ENCODE measurements at regions not wholly inside any gene's neighbourhood (a gene's known extent, or its start where the extent isn't known, plus 50 kb on each side); places are given as distances from the start of the nearest gene placed in this dataset.

DNA sequence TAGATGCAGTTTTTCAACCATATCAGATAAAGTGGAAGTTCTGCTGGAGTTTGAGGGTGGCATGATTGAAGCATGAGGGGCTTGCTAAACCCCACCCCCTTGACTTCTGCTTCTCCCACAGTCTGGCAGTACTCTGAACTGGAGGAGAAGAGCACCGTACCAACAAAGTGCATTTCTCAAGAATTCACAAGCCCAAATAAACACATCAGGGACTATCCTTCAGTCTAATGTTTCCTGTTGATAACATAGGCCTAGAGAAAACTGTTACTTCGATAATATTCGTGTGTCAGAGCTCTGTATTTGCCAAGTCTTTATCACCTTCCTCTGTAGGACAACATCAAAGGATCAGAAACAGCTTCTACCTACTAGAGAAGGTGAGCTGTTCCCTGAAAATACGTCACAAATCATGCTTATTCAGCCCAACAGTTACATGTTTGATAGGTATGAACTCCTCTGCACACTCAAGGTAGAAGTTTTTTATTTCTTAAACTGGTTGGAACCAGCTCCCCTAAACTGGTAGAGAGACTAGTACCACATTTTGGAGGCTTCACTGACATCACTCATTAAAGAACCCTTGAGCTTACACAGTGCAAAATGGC is 117.8 kb upstream of the PRNP start:
- in situ Hi-C loops (cut with HindIII; ENCODE audit: low pct_ligation_motif_present, low pct_unique_long_range_greater_than_20kb, low sequenced_read_pairs): no loop called here
- DNase-seq: no peak

- DNase-seq: no peak
- in situ Hi-C loops (cut with HindIII; ENCODE audit: low pct_ligation_motif_present, low pct_unique_long_range_greater_than_20kb, low sequenced_read_pairs): no loop called here
Observed at GRCh38 chr20:4567170-4567569, 119.1 kb upstream of the PRNP start.

- in situ Hi-C loops (cut with HindIII; ENCODE audit: low pct_ligation_motif_present, low pct_unique_long_range_greater_than_20kb, low sequenced_read_pairs): no loop called here
- peak; percentile 64 for DNase-seq
Observed at GRCh38 chr20:4563534-4563933, 122.7 kb upstream of the PRNP start.

GRCh38 chr20:4563031-4563430 is 123.2 kb upstream of the PRNP start:
- DNase-seq: no peak
- in situ Hi-C loops (cut with HindIII; ENCODE audit: low pct_ligation_motif_present, low pct_unique_long_range_greater_than_20kb, low sequenced_read_pairs): no loop called here

- no peak for DNase-seq
- in situ Hi-C loops (cut with HindIII; ENCODE audit: low pct_ligation_motif_present, low pct_unique_long_range_greater_than_20kb, low sequenced_read_pairs): no loop called here
Observed at GRCh38 chr20:4560667-4561066, 125.6 kb upstream of the PRNP start.

- in situ Hi-C loops (cut with HindIII; ENCODE audit: low pct_ligation_motif_present, low pct_unique_long_range_greater_than_20kb, low sequenced_read_pairs): no loop called here
- DNase-seq: no peak
Observed at GRCh38 chr20:4559906-4560305, 126.3 kb upstream of the PRNP start.

DNA sequence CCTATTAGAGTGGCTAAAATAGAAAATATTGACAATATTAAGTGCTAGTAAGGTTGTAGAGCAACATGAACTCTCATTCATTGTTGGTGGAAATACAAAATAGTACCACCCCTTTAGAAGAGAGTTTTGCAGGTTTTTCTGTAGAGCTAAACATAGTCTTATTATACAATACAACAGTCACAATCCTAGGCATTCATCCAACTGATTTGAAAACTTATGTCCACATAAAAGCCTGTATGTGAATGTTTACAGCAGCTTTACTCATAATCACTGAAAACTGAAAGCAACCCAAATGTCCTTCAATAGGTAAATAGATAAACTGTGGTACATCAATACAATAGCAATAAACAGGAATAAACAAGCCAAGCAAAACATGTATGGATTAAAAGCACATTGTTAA is 127.2 kb upstream of the PRNP start:
- DNase-seq: no peak
- in situ Hi-C loops (cut with HindIII; ENCODE audit: low pct_ligation_motif_present, low pct_unique_long_range_greater_than_20kb, low sequenced_read_pairs): no loop called here

- DNase-seq: no peak
- in situ Hi-C loops (cut with HindIII; ENCODE audit: low pct_ligation_motif_present, low pct_unique_long_range_greater_than_20kb, low sequenced_read_pairs): no loop called here
Observed at GRCh38 chr20:4556781-4557180, 129.5 kb upstream of the PRNP start.

DNA sequence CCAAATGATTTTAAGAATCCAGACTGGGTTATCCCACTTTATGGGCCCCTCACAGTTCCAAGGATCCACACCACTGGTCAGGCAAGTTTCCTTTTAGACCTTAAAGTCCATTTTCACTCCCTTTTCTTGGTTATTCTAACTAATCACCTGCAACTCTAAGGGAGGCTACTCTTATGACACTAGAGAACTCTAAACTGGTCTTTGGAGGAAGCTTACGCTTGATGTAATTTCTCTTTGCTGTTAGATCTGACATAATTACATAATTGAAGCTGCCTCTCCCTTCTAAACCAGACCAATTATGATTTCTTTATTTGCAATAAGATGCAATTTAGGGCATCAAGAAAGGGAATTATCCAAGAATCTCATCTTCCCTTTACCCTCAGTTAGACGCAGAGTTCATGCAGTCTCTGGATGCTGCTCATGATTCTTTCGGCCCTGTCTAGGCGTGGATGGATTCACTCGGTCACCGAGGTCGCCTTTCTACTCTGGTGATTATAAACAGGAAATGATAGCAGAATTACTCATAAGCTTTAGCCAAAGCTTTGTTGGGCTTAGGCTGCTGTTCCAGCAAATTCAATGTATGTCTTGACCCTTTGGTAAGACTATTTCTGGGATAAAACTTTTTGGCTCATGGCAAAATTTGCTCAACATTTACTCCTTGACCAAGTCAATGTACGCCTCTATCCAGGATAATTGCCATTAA is 130.9 kb upstream of the PRNP start:
- DNase-seq: peak; percentile 61
- in situ Hi-C loops (cut with HindIII; ENCODE audit: low pct_ligation_motif_present, low pct_unique_long_range_greater_than_20kb, low sequenced_read_pairs): no loop called here

DNA sequence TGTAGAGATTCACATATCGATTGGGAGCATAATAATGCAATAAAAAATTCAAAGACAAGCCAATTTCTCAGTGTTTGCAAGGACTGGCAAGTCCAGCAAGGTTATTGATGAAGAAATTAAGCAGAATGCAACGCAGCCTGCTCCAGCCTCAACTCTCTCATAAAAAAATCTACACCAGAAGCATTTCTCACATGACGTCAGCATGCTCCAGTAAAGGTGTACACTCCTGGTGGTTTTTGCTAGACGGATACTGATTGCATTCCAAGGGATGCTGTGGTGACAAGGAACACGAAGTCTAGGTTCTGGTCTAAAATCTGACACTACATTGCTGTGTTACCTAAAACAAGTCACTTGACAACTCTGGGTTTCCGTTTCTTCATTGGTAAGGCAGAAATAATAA is 131.9 kb upstream of the PRNP start:
- in situ Hi-C loops (cut with HindIII; ENCODE audit: low pct_ligation_motif_present, low pct_unique_long_range_greater_than_20kb, low sequenced_read_pairs): no loop called here
- no peak for DNase-seq

DNA sequence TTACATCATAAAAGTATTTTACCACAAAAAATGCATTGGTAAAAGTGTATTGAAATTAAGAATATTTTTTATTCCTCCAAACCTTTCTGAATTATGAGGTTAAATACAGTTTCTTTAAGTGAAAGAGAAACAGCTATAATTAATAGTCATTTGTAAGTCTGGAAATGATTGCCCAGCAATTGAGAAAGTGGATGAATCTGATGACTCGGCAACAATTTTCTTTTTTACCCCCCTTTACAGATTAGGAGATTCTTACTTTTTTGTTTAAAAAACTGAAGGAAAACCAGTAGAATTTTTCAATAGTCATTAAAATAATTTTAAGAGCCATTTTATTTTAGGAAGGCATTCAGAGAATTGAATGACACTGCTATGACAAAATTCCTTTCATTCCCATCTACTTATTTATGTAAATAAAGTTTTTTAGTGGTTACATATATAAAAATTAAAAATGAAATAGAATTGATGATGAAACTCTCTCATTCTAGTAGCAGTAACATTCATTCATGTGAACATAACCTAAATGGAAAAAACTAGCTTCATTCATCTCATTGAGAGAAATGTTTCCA is 134.1 kb upstream of the PRNP start:
- DNase-seq: no peak
- in situ Hi-C loops (cut with HindIII; ENCODE audit: low pct_ligation_motif_present, low pct_unique_long_range_greater_than_20kb, low sequenced_read_pairs): no loop called here

DNA sequence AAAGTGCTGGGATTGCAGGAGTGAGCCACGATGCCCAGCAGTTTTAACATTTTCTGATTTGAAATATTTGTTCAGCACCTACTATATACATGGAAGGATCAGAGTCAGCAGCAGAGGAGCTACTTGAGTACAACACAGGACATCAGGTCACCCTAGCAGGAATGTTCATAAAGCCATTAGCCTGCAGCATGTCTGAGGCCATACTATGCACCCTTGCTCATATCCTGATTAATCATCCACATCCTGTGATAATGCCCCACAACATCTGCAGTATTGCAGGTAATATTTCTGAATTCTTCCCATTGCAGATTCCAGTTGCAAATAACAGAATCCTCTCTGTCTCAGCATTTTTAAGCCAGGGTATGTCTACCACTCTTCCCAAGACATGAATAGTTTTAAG is 135.5 kb upstream of the PRNP start:
- in situ Hi-C loops (cut with HindIII; ENCODE audit: low pct_ligation_motif_present, low pct_unique_long_range_greater_than_20kb, low sequenced_read_pairs): no loop called here
- DNase-seq: no peak

DNA sequence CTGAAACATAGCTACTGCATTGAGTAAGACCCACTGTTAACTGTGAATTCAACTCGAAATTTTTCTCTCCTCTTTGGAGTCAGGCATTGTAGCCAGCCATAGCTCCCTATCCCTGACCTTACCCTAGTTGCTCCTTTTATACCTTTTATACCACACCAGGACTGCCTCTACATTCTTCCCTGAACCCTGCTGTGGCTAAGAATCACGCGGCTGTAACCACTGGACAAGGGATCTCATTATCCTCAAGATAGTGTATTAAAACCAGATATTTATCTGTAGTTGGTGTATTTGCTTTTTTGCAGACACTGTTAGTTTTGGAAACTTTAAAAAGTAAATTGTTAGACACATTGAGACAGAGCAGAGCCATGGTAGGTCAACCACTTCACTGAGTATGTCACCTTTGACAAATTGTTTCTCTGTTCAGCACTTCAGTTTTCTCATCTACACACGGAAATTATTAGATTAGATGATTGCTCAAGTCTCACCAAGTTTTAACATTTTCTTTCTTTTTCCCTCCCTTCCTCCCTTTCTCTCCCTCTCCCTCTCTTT is 136.5 kb upstream of the PRNP start:
- no peak for DNase-seq
- in situ Hi-C loops (cut with HindIII; ENCODE audit: low pct_ligation_motif_present, low pct_unique_long_range_greater_than_20kb, low sequenced_read_pairs): no loop called here

DNA sequence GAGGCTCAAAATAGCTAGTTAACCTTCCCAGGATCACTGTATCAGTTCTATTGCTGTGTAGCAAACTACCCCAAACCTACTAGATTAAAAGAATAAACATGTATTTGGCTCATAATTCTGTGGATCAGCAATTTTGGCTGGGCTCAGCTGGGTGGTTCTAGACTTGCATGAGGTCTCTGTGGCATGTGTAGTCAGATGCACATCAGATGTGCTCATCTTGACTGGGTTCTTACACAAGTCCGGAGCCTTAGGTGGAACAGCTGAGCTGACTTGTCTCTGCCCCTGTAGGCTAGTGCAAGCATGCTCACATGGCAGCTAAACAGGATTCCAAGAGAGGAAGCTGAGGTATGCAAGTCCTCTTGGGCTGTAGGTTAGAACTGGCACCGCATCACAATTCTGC is 137.7 kb upstream of the PRNP start:
- in situ Hi-C loops (cut with HindIII; ENCODE audit: low pct_ligation_motif_present, low pct_unique_long_range_greater_than_20kb, low sequenced_read_pairs): no loop called here
- no peak for DNase-seq

- in situ Hi-C loops (cut with HindIII; ENCODE audit: low pct_ligation_motif_present, low pct_unique_long_range_greater_than_20kb, low sequenced_read_pairs): no loop called here
- DNase-seq: peak; percentile 71
Observed at GRCh38 chr20:4546786-4547185, 139.5 kb upstream of the PRNP start.

GRCh38 chr20:4546342-4546741 is 139.9 kb upstream of the PRNP start:
- in situ Hi-C loops (cut with HindIII; ENCODE audit: low pct_ligation_motif_present, low pct_unique_long_range_greater_than_20kb, low sequenced_read_pairs): no loop called here
- no peak for DNase-seq

DNA sequence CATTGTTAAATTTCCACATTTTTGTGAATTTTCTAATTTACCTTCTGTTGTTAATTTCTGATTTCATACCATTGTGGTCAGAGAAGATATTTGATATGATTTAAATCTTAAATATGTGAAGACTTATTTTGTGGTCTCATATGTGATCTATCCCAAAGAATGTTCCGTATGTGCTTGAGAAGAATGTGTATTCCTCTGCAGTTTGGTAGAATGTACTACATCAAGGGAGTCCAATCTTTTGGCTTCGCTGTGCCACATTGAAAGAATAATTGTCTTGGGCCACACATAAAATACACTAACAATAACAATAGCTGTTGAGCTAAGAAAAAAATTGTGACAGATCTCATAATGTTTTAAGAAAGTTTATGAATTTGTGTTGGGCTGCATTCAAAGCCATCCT is 140.7 kb upstream of the PRNP start:
- no peak for DNase-seq
- in situ Hi-C loops (cut with HindIII; ENCODE audit: low pct_ligation_motif_present, low pct_unique_long_range_greater_than_20kb, low sequenced_read_pairs): no loop called here

DNA sequence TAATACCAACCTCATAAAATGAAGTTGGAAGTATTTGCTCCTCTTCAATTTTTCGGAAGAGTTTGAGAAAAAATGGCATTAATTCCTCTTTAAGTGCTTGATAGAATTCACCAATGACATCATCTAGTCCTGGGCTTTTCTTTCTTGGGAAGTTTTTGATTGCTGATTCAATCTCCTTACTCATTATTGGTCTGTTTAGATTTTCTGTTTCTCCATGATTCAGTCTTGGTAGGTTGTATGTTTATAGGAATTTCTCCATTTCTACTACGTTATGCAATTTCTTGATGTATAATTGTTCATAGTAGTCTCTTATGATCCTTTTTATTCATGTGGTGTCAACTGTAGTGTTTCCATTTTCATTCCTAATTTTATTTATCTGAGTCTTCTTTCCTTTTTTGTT is 141.5 kb upstream of the PRNP start:
- no peak for DNase-seq
- in situ Hi-C loops (cut with HindIII; ENCODE audit: low pct_ligation_motif_present, low pct_unique_long_range_greater_than_20kb, low sequenced_read_pairs): no loop called here

DNA sequence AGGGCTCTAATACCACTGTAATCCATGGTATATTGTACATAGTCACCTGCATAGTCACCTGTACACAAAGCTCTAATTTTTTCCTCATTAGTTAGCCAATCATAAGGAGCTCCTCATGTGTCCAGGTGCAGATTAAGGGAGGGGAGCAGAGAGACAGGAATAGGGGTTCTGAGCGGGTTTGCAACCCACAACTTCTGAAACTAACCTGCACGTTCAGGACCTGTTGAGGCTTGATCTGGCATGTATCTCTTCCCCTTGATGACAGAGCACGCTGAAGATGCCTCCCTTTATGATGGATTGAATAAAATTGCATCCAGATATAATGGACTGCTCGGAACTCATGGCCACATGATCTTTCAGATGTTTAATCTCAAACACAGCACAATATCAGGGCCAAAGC is 144.0 kb upstream of the PRNP start:
- in situ Hi-C loops (cut with HindIII; ENCODE audit: low pct_ligation_motif_present, low pct_unique_long_range_greater_than_20kb, low sequenced_read_pairs): no loop called here
- no peak for DNase-seq

- in situ Hi-C loops (cut with HindIII; ENCODE audit: low pct_ligation_motif_present, low pct_unique_long_range_greater_than_20kb, low sequenced_read_pairs): no loop called here
- DNase-seq: no peak
Observed at GRCh38 chr20:4534315-4534714, 151.9 kb upstream of the PRNP start.
